HG03457 (cell line): ENCODE measurements at regions not wholly inside any gene's neighbourhood (a gene's known extent, or its start where the extent isn't known, plus 50 kb on each side); places are given as distances from the start of the nearest gene placed in this dataset.

Experiments
- ATAC-seq: cut with Tn5 transposase; IDR thresholded peaks from one replicate; pipeline ENCODE4 v1.9.1; 2021; ENCODE audit warnings: moderate number of reproducible peaks; ENCODE audit not compliant: unreplicated experiment

DNA sequence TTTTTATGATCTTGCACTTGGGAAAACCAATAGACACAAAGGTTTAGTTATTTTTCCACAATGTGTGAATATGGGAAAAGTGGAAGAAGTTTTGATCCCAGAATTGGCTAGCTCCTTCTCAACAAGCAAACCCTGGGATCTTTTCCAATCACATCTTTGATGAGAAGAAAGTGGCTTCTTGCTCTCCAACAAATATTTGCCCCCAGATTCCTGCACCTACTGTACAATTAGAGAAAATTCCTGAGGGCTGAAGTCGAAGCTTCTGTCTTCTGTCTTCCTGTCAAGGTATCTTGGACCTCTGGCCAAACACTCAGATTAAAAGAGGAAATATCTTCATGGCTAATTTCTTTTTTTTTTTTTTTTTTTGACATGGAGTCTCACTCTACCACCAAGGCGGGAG is 113.1 kb upstream of the SLC45A1 start:
- no peak for ATAC-seq

DNA sequence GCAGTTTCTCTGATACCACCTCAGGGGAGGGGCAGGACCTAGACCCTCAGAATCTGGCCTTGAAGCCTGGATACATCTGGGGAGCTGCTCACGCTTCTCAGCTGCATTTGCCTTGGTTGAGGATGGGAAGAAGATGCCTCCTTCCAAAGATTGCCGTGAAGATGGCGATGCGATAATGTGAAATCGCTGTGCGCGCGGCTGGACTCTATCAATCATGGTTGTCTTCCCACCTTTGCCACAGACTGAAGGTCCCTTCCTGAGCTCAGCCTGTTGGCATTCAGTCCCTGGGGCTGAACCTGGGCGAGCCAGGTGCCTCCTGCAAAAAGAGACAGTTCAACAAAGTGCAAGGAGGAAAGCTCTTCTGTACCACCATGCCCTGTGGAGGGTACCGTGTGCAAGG is 114.4 kb upstream of the SLC45A1 start:
- ATAC-seq: no peak

GRCh38 chr1:8203056-8203455 is 114.9 kb upstream of the SLC45A1 start:
- no peak for ATAC-seq

GRCh38 chr1:8202182-8202905 is 115.6 kb upstream of the SLC45A1 start:
- no peak for ATAC-seq

GRCh38 chr1:8201331-8201861 is 116.5 kb upstream of the SLC45A1 start:
- no peak for ATAC-seq

- ATAC-seq: no peak
These were observed 117.4 kb upstream of the SLC45A1 start for GRCh38 chr1:8200317-8201115.

GRCh38 chr1:8198522-8198921 is 119.4 kb upstream of the SLC45A1 start:
- ATAC-seq: no peak

DNA sequence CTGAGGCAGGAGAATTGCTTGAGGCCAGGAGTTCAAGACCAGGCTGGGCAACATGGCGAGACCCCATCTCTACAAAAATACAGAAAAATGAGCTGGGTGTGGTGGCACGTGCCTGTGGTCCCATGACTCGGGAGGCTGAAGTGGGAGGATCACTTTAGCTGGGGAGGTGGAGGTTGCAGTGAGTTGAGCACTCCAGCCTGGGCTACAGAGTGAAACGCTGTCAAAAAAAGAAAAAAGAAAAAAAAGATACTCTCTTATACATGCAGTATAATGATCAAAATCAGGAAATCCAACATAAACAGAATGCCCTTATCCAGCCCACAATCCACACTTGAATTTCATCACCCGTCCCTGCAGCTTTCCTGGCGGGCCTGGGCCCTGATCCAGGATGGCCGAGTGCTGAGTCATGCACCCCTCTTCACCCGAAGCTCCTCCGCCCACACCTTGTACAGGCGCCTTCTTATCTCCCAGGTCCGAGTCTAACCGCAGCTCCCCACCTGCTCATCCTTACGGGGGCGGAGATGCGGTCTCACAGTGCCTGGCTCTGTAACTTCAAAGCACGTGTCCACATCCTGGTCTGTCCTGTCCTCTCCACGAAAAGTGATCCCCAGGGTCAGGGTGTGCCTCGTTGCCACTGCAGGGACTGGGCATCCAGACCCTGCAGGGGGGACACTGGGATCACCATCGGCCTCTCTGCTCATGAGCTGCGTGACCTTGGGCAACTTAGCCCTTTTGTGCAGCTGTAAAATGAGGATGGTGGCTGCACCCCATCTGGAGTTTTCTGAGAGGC is 120.2 kb upstream of the SLC45A1 start:
- no peak for ATAC-seq

GRCh38 chr1:8194481-8195227 is 123.3 kb upstream of the SLC45A1 start:
- no peak for ATAC-seq

DNA sequence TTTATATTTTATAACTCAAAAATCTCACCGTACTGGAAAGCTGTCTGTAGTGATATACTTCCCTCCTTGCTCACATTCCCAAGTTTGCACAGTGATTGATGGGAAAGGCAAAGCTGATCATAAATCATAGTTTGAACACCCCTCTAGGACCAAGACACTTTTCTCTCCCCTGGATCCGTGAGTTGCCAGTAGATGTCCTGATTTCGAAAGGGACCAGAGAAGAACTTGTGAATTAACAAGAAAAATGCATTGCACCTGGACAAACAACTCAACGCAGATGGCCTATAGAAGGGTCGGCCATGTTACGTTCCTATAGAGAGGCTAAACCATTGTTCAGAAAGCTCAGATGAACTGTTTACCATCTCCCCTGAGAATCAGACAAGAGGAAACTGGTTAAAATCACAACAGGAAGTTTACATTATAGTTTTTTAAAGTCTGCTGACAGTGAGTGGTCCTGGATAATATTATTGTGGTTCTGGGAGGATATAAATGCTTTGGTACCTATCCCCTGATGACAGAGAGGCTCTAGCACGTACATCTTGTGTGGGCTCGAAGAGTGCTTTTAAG is 124.0 kb upstream of the SLC45A1 start:
- no peak for ATAC-seq

DNA sequence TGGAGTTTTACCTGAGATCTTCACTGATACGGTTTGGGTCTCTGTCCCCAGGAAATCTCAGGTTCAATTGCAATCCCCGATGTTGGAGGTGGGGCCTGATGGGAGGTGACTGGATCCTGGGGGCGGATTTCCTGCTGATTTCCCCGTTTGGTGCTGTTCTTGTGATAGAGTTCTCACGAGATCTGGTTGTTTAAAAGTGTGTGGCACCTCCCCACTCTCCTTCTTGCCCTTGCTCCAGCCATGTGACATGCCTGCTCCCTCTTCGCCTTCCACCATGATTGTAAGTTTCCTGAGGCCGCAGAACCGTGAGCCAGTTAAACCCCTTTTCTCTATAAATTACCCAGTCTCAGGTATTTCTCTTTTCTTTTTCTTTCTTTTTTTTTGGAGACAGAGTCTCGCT is 126.4 kb upstream of the SLC45A1 start:
- ATAC-seq: no peak

DNA sequence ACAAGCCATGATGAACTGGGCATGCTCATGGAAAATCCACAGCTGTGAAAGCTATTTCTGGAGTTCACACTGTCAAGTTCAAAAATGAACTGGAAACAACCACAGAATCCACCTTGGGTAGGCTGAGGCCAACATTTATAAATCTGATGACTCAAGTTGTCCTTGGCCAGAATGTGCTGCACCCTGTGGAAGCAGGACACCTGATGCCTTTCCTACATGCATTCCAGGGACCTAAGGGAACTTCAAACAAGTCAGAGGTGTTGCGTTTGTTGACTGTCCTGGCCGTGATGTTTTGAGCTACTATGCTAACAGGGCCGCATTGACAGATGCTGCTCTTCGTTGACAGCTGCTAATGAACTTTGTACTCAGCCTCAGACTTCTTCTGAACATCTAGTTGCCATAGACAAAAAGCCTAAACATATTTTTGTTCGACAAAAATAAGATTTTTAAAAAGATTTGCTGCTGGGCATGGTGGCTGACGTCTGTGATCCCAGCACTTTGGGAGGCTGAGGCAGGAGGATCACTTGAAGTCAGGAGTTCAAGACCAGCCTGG is 127.9 kb upstream of the SLC45A1 start:
- ATAC-seq: no peak

DNA sequence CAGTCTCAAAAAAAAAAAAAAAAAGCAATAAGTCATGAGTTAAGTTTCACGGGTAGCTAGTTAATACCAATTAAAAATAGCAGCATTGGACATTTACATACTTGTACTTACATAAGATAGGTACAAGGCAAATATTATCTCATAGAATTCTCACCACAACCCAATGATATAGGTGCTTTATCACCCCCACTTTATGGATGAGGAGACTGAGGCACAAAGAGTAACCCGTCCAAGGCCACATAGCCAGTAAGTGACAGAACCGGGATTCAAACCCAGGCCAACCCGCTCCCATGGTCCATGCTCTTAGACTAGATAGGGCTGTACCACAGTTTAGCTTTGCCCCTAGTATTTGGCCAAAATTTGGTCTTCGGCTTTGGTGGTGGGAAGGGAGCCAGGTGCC is 132.5 kb upstream of the SLC45A1 start:
- no peak for ATAC-seq

DNA sequence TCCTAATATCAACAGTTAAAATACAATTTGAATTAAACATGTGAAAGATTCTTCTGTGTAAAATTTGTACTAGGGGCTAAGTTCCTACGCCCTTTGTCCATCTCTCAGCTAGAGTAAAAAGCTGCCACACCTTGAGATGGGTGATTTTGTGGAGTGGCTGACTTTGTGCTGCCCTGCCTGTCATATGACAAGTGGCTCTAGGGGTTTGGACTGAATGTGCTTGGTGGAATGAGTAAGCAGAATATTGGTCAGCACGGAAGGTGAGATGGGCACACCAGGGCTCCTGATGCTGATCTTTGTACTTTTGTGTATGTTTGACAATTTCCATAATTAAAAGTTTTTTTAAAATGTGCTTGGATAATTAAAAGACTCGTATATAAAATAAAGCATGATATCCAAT is 133.6 kb upstream of the SLC45A1 start:
- no peak for ATAC-seq

GRCh38 chr1:8182034-8182761 is 135.7 kb upstream of the SLC45A1 start:
- no peak for ATAC-seq

DNA sequence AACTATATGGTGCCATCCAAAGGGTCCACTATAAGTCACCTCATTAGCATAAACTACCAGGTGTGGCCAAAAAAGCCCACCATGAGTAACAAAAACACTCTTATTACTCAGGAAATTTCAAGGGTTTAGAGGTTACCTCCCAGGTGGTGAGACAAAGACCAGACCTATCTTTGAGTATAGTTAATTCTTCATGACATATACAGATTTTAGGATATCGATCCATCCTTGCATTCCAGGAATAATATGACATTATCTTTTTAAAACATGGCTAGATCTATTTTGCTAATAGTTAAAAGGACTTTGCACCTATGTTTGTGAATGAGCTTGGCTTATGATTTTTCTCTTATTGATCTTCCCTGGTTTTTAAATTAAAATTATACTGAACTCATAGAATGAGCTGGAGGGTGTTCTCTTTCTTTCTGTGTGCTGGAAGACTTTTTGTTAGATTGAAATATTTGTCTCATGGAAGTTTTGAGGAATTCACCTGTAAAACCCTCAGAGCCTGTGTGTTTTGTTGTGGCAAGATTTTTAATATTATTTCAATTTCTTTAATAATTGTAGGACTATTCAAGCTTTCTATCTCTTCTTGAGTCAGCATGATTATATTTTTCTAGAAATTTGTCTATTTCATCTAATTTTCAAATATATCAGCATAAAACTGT is 138.7 kb upstream of the SLC45A1 start:
- ATAC-seq: no peak

GRCh38 chr1:8176279-8176678 is 141.6 kb upstream of the SLC45A1 start:
- ATAC-seq: no peak

DNA sequence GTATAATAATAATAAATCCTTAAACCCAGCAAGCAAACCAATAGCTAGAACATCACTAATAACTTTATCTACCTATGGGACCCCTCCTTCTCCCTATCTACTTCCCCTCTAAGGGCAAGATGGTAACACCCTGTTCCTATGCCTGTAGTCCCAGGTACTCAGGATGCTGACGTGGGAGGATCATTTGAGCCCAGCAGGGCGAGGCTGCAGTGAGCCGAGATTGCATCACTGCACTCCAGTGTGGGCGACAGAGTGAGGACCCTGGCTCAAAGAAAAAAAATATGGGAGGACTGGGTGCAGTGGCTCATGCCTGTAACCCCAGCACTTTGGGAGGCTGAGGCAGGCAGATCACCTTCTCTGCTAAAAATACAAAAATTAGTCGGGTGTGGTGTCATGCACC is 143.1 kb upstream of the SLC45A1 start:
- no peak for ATAC-seq
